HCT116 (cell line): ENCODE measurements at regions not wholly inside any gene's neighbourhood (a gene's known extent, or its start where the extent isn't known, plus 50 kb on each side); places are given as distances from the start of the nearest gene placed in this dataset.

Experiments used
- ATAC-seq: fragments of 200-7000 bp; cut with Tn5 transposase; 2 replicates; pipeline ENCODE4 v1.9.1; 2020; ENCODE audit warnings: mild to moderate bottlenecking, moderate library complexity
- BruUV-seq: library from RNA; stranded (reverse); fragments of 400-500 nt; replicated peaks from 2 replicates; lab custom pipeline; 2021; lab: Mats Ljungman, UMichigan
- CTCF ChIA-PET: fragments of 300-600 bp; sonication (Branson Sonifier 250); formaldehyde crosslinking; loops from one replicate; lab custom pipeline; 2021; ENCODE audit warnings: antibody characterized with exemption; lab: Charles Lee
- POLR2A ChIA-PET: fragments of 300-600, 350-600 bp; sonication (Branson Sonifier 250); formaldehyde crosslinking; loops from one replicate; lab custom pipeline; 2021; ENCODE audit warnings: antibody characterized with exemption; lab: Charles Lee
- RAD21 ChIA-PET, 2 experiments: fragments of 300-600 bp; sonication (Branson Sonifier 250); formaldehyde crosslinking; loops; one replicate each; lab custom pipeline; 2023; ENCODE audit warnings: low total read pairs in 2 of 2; ENCODE audit not compliant: uncharacterized antibody in 2 of 2, unreplicated experiment in 2 of 2, low non-redundant PET in 1 of 2; lab: Charles Lee
- DNase-seq: peaks from one replicate; pipeline ENCODE4 v3.0.0-alpha.2; 2010; ENCODE audit warnings: low read depth, low spot score
- H2AFZ ChIP-seq: fragments of 200-600 bp; shearing (Covaris generic), sonication (generic); 2 replicates; pipeline ENCODE4 v1.6.1; 2017; ENCODE audit warnings: low read depth, mixed run types, mixed read lengths, antibody characterized with exemption, low read length; ENCODE audit not compliant: poor library complexity, severe bottlenecking
- H3K27ac ChIP-seq: 2 replicates; pipeline ENCODE4 v1.5.1; 2012; ENCODE audit warnings: low read depth, low read length
- H3K27me3 ChIP-seq: fragments of 200-600 bp; sonication (generic); 2 replicates; pipeline ENCODE4 v1.6.1; 2016; ENCODE audit warnings: mixed run types, low read length, mixed read lengths; ENCODE audit not compliant: insufficient read depth
- H3K36me3 ChIP-seq, 2 experiments: fragments of 200-500 bp in 1 of 2; fragments of 200-600 bp in 1 of 2; sonication (Bioruptor generic) in 1 of 2; sonication (generic) in 1 of 2; 2 replicates each; pipeline versions ENCODE4 v1.5.1 to v1.6.1; 2014 to 2016; ENCODE audit warnings: low read length in 2 of 2, inconsistent platforms in 1 of 2, mixed read lengths in 1 of 2, mixed run types in 1 of 2; ENCODE audit not compliant: insufficient read depth in 2 of 2, control insufficient read depth in 1 of 2
- H3K4me1 ChIP-seq, 2 experiments: fragments of 200-600 bp in 1 of 2; sonication (generic) in 1 of 2; 2 replicates each; pipeline versions ENCODE4 v1.5.1 to v1.6.1; 2012 to 2017; ENCODE audit warnings: low read length in 2 of 2, inconsistent platforms in 1 of 2, mild to moderate bottlenecking in 1 of 2, mixed read lengths in 1 of 2, mixed run types in 1 of 2, moderate library complexity in 1 of 2; ENCODE audit not compliant: insufficient read depth in 2 of 2, control insufficient read depth in 1 of 2
- H3K4me2 ChIP-seq: fragments of 200-600 bp; sonication (generic); 2 replicates; pipeline ENCODE4 v1.6.1; 2017; ENCODE audit warnings: mixed run types, low read length, mixed read lengths
- H3K4me3 ChIP-seq, 2 experiments: fragments of 200-600 bp in 1 of 2; sonication (generic) in 1 of 2; replicated peaks in 1 of 2; 2 replicates each; pipeline ENCODE4 v1.5.1; 2011 to 2016; ENCODE audit warnings: low read length in 2 of 2, control low read depth in 1 of 2, low read depth in 1 of 2, mild to moderate bottlenecking in 1 of 2, mixed read lengths in 1 of 2, mixed run types in 1 of 2
- H3K79me2 ChIP-seq: fragments of 200-600 bp; sonication (generic); 2 replicates; pipeline ENCODE4 v1.6.1; 2017; ENCODE audit warnings: mild to moderate bottlenecking, mixed run types, low read length, moderate library complexity, mixed read lengths; ENCODE audit not compliant: insufficient read depth
- H3K9ac ChIP-seq: fragments of 200-600 bp; sonication (generic); 2 replicates; pipeline ENCODE4 v1.6.1; 2016; ENCODE audit warnings: low read length, mixed read lengths
- H3K9me2 ChIP-seq: fragments of 200-600 bp; sonication (generic), shearing (Covaris generic); 2 replicates; pipeline ENCODE4 v1.6.1; 2017; ENCODE audit warnings: mixed run types, mild to moderate bottlenecking, moderate library complexity; ENCODE audit not compliant: insufficient read depth
- H3K9me3 ChIP-seq, 2 experiments: fragments of 200-500 bp in 1 of 2; fragments of 200-600 bp in 1 of 2; sonication (Bioruptor generic) in 1 of 2; sonication (generic) in 1 of 2; 2 replicates each; pipeline ENCODE4 v1.6.1; 2014 to 2017; ENCODE audit warnings: low read length in 2 of 2, mixed read lengths in 2 of 2, inconsistent platforms in 1 of 2, low read depth in 1 of 2, mild to moderate bottlenecking in 1 of 2, mixed run types in 1 of 2, moderate library complexity in 1 of 2; ENCODE audit not compliant: control insufficient read depth in 1 of 2, insufficient read depth in 1 of 2
- H4K20me1 ChIP-seq: fragments of 200-600 bp; sonication (generic), shearing (Covaris generic); 2 replicates; pipeline ENCODE4 v1.6.1; 2017; ENCODE audit warnings: mixed run types, mild to moderate bottlenecking, moderate library complexity; ENCODE audit not compliant: insufficient read depth
- ATF3 ChIP-seq: IDR thresholded peaks from 2 replicates; pipeline ENCODE4 v1.6.1; 2012
- CEBPB ChIP-seq: IDR thresholded peaks from 2 replicates; pipeline ENCODE4 v1.6.1; 2012; ENCODE audit warnings: low read depth
- CTCF ChIP-seq, 3 experiments: fragments of 200-600 bp in 1 of 3; sonication (generic) in 1 of 3; IDR thresholded peaks in 2 of 3; conservative IDR thresholded peaks in 1 of 3; 2 replicates each; pipeline ENCODE4 v1.5.1; 2012 to 2017; ENCODE audit warnings: low read depth in 2 of 3, low read length in 2 of 3, antibody characterized with exemption in 1 of 3, borderline replicate concordance in 1 of 3, control low read depth in 1 of 3, mild to moderate bottlenecking in 1 of 3, mixed read lengths in 1 of 3, mixed run types in 1 of 3, moderate library complexity in 1 of 3; ENCODE audit not compliant: insufficient read depth in 1 of 3
- EGR1 ChIP-seq: IDR thresholded peaks from 2 replicates; pipeline ENCODE4 v1.6.1; 2012; ENCODE audit warnings: low read depth
- ELF1 ChIP-seq: IDR thresholded peaks from 2 replicates; pipeline ENCODE4 v1.6.1; 2012; ENCODE audit warnings: low read depth, borderline replicate concordance
- EZH2phosphoT487 ChIP-seq: fragments of 200-600 bp; IDR thresholded peaks from 2 replicates; pipeline ENCODE4 v1.6.1; 2018; ENCODE audit warnings: antibody characterized with exemption, borderline replicate concordance
- FOSL1 ChIP-seq: IDR thresholded peaks from 2 replicates; pipeline ENCODE4 v1.6.1; 2012; ENCODE audit warnings: low read depth
- JUND ChIP-seq: IDR thresholded peaks from 2 replicates; pipeline ENCODE4 v1.6.1; 2012
- POLR2A ChIP-seq: IDR thresholded peaks from 2 replicates; pipeline ENCODE4 v1.7.0; 2011; ENCODE audit warnings: borderline replicate concordance; ENCODE audit not compliant: insufficient read depth, insufficient read length; ENCODE audit errors: extremely low read depth
- SP1 ChIP-seq: IDR thresholded peaks from 2 replicates; pipeline ENCODE4 v1.6.1; 2012; ENCODE audit warnings: low read depth
- TCF7L2 ChIP-seq: IDR thresholded peaks from 2 replicates; pipeline ENCODE4 v1.7.0; 2011; ENCODE audit warnings: borderline replicate concordance, inconsistent platforms; ENCODE audit not compliant: insufficient read depth, insufficient read length; ENCODE audit errors: extremely low read depth
- YY1 ChIP-seq: IDR thresholded peaks from 2 replicates; pipeline ENCODE4 v1.6.1; 2011; ENCODE audit warnings: low read length, low read depth, moderate library complexity, mild to moderate bottlenecking; ENCODE audit not compliant: insufficient replicate concordance; ENCODE audit errors: extremely low read depth
- ZFX ChIP-seq: fragments of 450-650 bp; IDR thresholded peaks from 2 replicates; pipeline ENCODE4 v1.6.1; 2017
- intact Hi-C: fragments of 100-400 bp; cut with micrococcal nuclease; formaldehyde crosslinking; loops from 2 replicates; pipeline ENCODE4 v1.10.0; 2022

- H3K9ac ChIP-seq: no peak overlapping the region
- H3K27me3 ChIP-seq: no peaks in the 10 kb centered on the region
- intact Hi-C loops: no loop called here
- no peaks in the 10 kb centered on the region for H4K20me1 ChIP-seq
- H3K4me1 ChIP-seq: no peaks in the 10 kb centered on the region
- ChIA-PET CTCF (no interaction called here), POLR2A (no interaction called here), RAD21 (no interaction called here)
- DNase-seq (no peak), ATAC-seq (no peak)
- no peaks in the 10 kb centered on the region for H3K9me2 ChIP-seq
- no peak overlapping the region for H3K4me3 ChIP-seq
- H2AFZ ChIP-seq: peak overlapping the region; percentile 35
- H3K79me2 ChIP-seq: no peaks in the 10 kb centered on the region
- H3K4me2 ChIP-seq: no peak overlapping the region
- H3K36me3 ChIP-seq: no peaks in the 10 kb centered on the region
- TF ChIP-seq POLR2A (no peak), ZFX (no peak), YY1 (no peak), CEBPB (no peak), SP1 (no peak), EGR1 (no peak), CTCF (IDR thresholded peaks at IDR 0.05 in 2 of 3, conservative IDR thresholded peaks at IDR 0.05 in 1 of 3; ENCODE audit: borderline replicate concordance in 1 of 3, insufficient read depth in 1 of 3, low read depth in 2 of 3, low read length in 2 of 3) (no peak), ELF1 (no peak), ATF3 (no peak), EZH2phosphoT487 (no peak)
- no TSS peak for BruUV-seq
- no peaks in the 10 kb centered on the region for H3K9me3 ChIP-seq
- H3K27ac ChIP-seq: no peak overlapping the region
Measured at GRCh38 chr4:92198711-92199110, 105.1 kb upstream of the GRID2 start.

GRCh38 chr4:92199135-92199534 is 104.6 kb upstream of the GRID2 start:
- CTCF ChIA-PET: no interaction called here
- H3K79me2 ChIP-seq: no peaks in the 10 kb centered on the region
- no peaks in the 10 kb centered on the region for H3K9me2 ChIP-seq
- H3K9me3 ChIP-seq: no peaks in the 10 kb centered on the region
- no peak overlapping the region for H3K4me2 ChIP-seq
- no peak overlapping the region for H3K4me3 ChIP-seq
- H3K27me3 ChIP-seq: no peaks in the 10 kb centered on the region
- no peaks in the 10 kb centered on the region for H4K20me1 ChIP-seq
- no TSS peak for BruUV-seq
- no peak overlapping the region for H3K9ac ChIP-seq
- H3K36me3 ChIP-seq: no peaks in the 10 kb centered on the region
- no peaks in the 10 kb centered on the region for H3K4me1 ChIP-seq
- POLR2A ChIA-PET: no interaction called here
- intact Hi-C loops: no loop called here
- ATAC-seq (no peak), DNase-seq (no peak)
- H2AFZ ChIP-seq: peak overlapping the region; percentile 35
- TF ChIP-seq ZFX (no peak), FOSL1 (no peak), JUND (no peak), TCF7L2 (no peak)
- H3K27ac ChIP-seq: no peak overlapping the region
- RAD21 ChIA-PET: no interaction called here
